B cell (primary cell): ENCODE measurements at regions not wholly inside any gene's neighbourhood (a gene's known extent, or its start where the extent isn't known, plus 50 kb on each side); places are given as distances from the start of the nearest gene placed in this dataset.

Source experiments
- ATAC-seq: fragments of 200-7000 bp; cut with Tn5 transposase; one replicate; pipeline ENCODE4 v1.10.0; 2021; ENCODE audit warnings: low read depth, mild to moderate bottlenecking, moderate number of reproducible peaks, moderate library complexity
- CTCF ChIA-PET: fragments of 350-600 bp; sonication (Branson Sonifier 250); formaldehyde crosslinking; loops from one replicate; lab custom pipeline; 2021; ENCODE audit warnings: antibody characterized with exemption, inconsistent platforms; lab: Charles Lee
- POLR2A ChIA-PET: fragments of 350-600 bp; sonication (Branson Sonifier 250); formaldehyde crosslinking; loops from one replicate; lab custom pipeline; 2021; ENCODE audit warnings: antibody characterized with exemption; lab: Charles Lee
- DNase-seq: peaks from one replicate; pipeline ENCODE4 v3.0.0; 2013
- H2AFZ ChIP-seq: 2 replicates; pipeline ENCODE4 v1.6.1; 2012; ENCODE audit warnings: mild to moderate bottlenecking, low read depth, low read length; ENCODE audit not compliant: insufficient read depth, poor library complexity, severe bottlenecking
- H3K27ac ChIP-seq, 2 donors: 1 replicate in 1 of 2; 2 replicates in 1 of 2; pipeline ENCODE4 v1.5.1; 2012 to 2013; ENCODE audit warnings: low read length in 2 of 2, mild to moderate bottlenecking in 2 of 2, moderate library complexity in 1 of 2
- H3K27me3 ChIP-seq, 4 experiments: fragments of 200-600 bp in 1 of 4; sonication (generic) in 1 of 4; replicated peaks in 1 of 4; 1 replicate in 2 of 4; 2 replicates in 2 of 4; pipeline versions ENCODE4 v1.6.1 to v1.7.0; 2013 to 2016; ENCODE audit warnings: low read length in 3 of 4, mild to moderate bottlenecking in 2 of 4, mixed read lengths in 1 of 4, moderate library complexity in 1 of 4; ENCODE audit not compliant: insufficient read depth in 4 of 4, control insufficient read depth in 3 of 4; ENCODE audit errors: control extremely low read depth in 1 of 4
- H3K36me3 ChIP-seq, 2 experiments: replicated peaks in 1 of 2; 1 replicate in 1 of 2; 2 replicates in 1 of 2; pipeline versions ENCODE4 v1.6.1 to v1.7.1; 2013; ENCODE audit warnings: low read length in 1 of 2; ENCODE audit not compliant: insufficient read depth in 2 of 2, control insufficient read depth in 1 of 2; ENCODE audit errors: control extremely low read depth in 1 of 2, extremely low read depth in 1 of 2
- H3K4me1 ChIP-seq, 2 donors: fragments of 200-600 bp in 1 of 2; sonication (generic) in 1 of 2; 1 replicate in 1 of 2; 2 replicates in 1 of 2; pipeline versions ENCODE4 v1.5.1 to v1.6.1; 2013 to 2017; ENCODE audit warnings: low read length in 2 of 2; ENCODE audit not compliant: control insufficient read depth in 2 of 2, insufficient read depth in 2 of 2
- H3K4me2 ChIP-seq: replicated peaks from 2 replicates; pipeline ENCODE3; 2012; ENCODE audit warnings: mild to moderate bottlenecking, low read depth, low read length; ENCODE audit not compliant: poor library complexity, severe bottlenecking
- H3K4me3 ChIP-seq, 5 experiments: fragments of 200-600 bp in 1 of 5; sonication (generic) in 1 of 5; 1 replicate in 3 of 5; 2 replicates in 2 of 5; pipeline versions ENCODE4 v1.5.1 to v1.7.0; 2011 to 2016; ENCODE audit warnings: low read length in 4 of 5, mild to moderate bottlenecking in 4 of 5, low read depth in 2 of 5, control low read depth in 1 of 5, moderate library complexity in 1 of 5; ENCODE audit not compliant: insufficient read depth in 1 of 5; ENCODE audit errors: control extremely low read depth in 1 of 5, extremely low read depth in 1 of 5
- H3K79me2 ChIP-seq: fragments of 200-600 bp; sonication (generic); one replicate; pipeline ENCODE4 v1.6.0; 2016; ENCODE audit warnings: low read length; ENCODE audit not compliant: control insufficient read depth, insufficient read depth
- H3K9ac ChIP-seq: fragments of 200-600 bp; sonication (generic); 2 replicates; pipeline ENCODE4 v1.6.1; 2017; ENCODE audit warnings: mild to moderate bottlenecking, low read length, moderate library complexity
- H3K9me3 ChIP-seq, 3 donors: one replicate each; pipeline versions ENCODE4 v1.6.1 to v1.7.1; 2013; ENCODE audit warnings: low read length in 2 of 3; ENCODE audit not compliant: control insufficient read depth in 2 of 3, insufficient read depth in 1 of 3; ENCODE audit errors: control extremely low read depth in 1 of 3
- H4K20me1 ChIP-seq: 2 replicates; pipeline ENCODE4 v1.6.0; 2012; ENCODE audit warnings: mild to moderate bottlenecking, low read length; ENCODE audit not compliant: insufficient read depth, control insufficient read depth, poor library complexity, severe bottlenecking
- H3K27ac Mint-ChIP-seq: one replicate; pipeline ENCODE4 v1.8.0; 2021; ENCODE audit warnings: mixed read lengths
- H3K27me3 Mint-ChIP-seq: one replicate; pipeline ENCODE4 v1.8.0; 2021; ENCODE audit warnings: mixed read lengths
- H3K4me1 Mint-ChIP-seq: one replicate; pipeline ENCODE4 v1.8.0; 2021; ENCODE audit warnings: mixed read lengths
- H3K4me3 Mint-ChIP-seq: one replicate; pipeline ENCODE4 v1.8.0; 2021; ENCODE audit warnings: mixed read lengths
- H3K9me3 Mint-ChIP-seq: one replicate; pipeline ENCODE4 v1.8.0; 2022; ENCODE audit warnings: mixed read lengths; ENCODE audit not compliant: insufficient read depth
- EZH2 ChIP-seq: IDR thresholded peaks from 2 replicates; pipeline ENCODE4 v1.6.1; 2012; ENCODE audit warnings: borderline replicate concordance, low read depth, mild to moderate bottlenecking, moderate library complexity, low read length; ENCODE audit not compliant: insufficient read depth, poor library complexity, severe bottlenecking
- WGBS: methylation state at CpG from one replicate; pipeline ENCODE4 v1.1.5; 2013; ENCODE audit warnings: missing lambda C conversion rate; ENCODE audit not compliant: insufficient coverage; 5-methylcytosine and 5-hydroxymethylcytosine counted together
- intact Hi-C: fragments of 100-400 bp; cut with micrococcal nuclease; formaldehyde crosslinking; loops from one replicate; pipeline ENCODE4 v1.10.0; 2022
- TF ChIP-seq, protein P1 (sequence below): fragments of 200-600 bp; IDR thresholded peaks from one replicate; pipeline ENCODE4 v1.8.0; 2022; ENCODE audit warnings: antibody characterized with exemption, mild to moderate bottlenecking

DNA sequence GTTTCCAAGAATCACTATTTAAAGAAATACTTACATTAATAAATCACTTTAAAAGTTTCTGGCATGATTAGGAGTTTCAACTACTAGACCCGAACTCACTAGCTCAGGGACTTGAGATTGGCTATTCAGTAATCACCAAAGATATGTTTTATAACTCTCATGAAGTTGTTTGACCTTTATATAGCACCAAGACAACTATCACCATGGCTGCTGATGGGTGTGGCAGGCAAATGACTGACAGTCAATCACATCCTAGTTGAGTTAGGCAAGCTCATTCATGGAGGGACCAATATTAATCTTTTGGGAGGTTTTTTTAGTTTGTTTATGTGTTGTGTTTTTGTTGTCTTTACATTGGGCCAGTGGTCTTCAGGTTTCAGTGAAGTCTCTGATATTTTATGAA lies 376.3 kb upstream of the C1orf87 start:
- Histone ChIP-seq H4K20me1 (no peaks in the 10 kb centered on the region), H3K36me3 (no peaks in the 10 kb centered on the region), H2AFZ (no peak overlapping the region), H3K27ac (no peak overlapping the region), H3K4me2 (no peak overlapping the region), H3K9ac (no peak overlapping the region), H3K79me2 (no peaks in the 10 kb centered on the region), H3K9me3 (peaks cover 0 to 6% (median 0%) of the 10 kb centered on the region in 3 donors), H3K4me3 (no peak overlapping the region), H3K4me1 (no peaks in the 10 kb centered on the region), H3K27me3 (no peaks in the 10 kb centered on the region)
- Mint-ChIP-seq H3K9me3 (peaks cover 3% of the 10 kb centered on the region), H3K4me1 (no peaks in the 10 kb centered on the region), H3K27me3 (no peaks in the 10 kb centered on the region), H3K27ac (no peak overlapping the region), H3K4me3 (no peak overlapping the region)
- TF ChIP-seq, protein P1, sequence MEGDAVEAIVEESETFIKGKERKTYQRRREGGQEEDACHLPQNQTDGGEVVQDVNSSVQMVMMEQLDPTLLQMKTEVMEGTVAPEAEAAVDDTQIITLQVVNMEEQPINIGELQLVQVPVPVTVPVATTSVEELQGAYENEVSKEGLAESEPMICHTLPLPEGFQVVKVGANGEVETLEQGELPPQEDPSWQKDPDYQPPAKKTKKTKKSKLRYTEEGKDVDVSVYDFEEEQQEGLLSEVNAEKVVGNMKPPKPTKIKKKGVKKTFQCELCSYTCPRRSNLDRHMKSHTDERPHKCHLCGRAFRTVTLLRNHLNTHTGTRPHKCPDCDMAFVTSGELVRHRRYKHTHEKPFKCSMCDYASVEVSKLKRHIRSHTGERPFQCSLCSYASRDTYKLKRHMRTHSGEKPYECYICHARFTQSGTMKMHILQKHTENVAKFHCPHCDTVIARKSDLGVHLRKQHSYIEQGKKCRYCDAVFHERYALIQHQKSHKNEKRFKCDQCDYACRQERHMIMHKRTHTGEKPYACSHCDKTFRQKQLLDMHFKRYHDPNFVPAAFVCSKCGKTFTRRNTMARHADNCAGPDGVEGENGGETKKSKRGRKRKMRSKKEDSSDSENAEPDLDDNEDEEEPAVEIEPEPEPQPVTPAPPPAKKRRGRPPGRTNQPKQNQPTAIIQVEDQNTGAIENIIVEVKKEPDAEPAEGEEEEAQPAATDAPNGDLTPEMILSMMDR = no peak
- TF ChIP-seq EZH2 = no peak
- intact Hi-C loops = no loop called here
- DNase-seq = no peak
- no CpG with 5 or more reads among the region's 1 CpG for WGBS
- ChIA-PET POLR2A (no interaction called here), CTCF (no interaction called here)
- no peak for ATAC-seq

GRCh38 chr1:60448850-60449249 lies 375.3 kb upstream of the C1orf87 start:
- ATAC-seq (no peak), DNase-seq (no peak)
- H3K9ac ChIP-seq = no peak overlapping the region
- no peaks in the 10 kb centered on the region for H3K36me3 ChIP-seq
- CTCF ChIA-PET = no interaction called here
- no peaks in the 10 kb centered on the region for H3K9me3 ChIP-seq
- Mint-ChIP-seq H3K4me3 (no peak overlapping the region), H3K27me3 (no peaks in the 10 kb centered on the region), H3K9me3 (peaks cover 2% of the 10 kb centered on the region), H3K4me1 (no peaks in the 10 kb centered on the region), H3K27ac (no peak overlapping the region)
- H3K27ac ChIP-seq = no peak overlapping the region
- no peaks in the 10 kb centered on the region for H4K20me1 ChIP-seq
- no peak overlapping the region for H3K4me2 ChIP-seq
- TF ChIP-seq, protein P1 = no peak
- TF ChIP-seq EZH2 = no peak
- no peak overlapping the region for H3K4me3 ChIP-seq
- H2AFZ ChIP-seq = no peak overlapping the region
- WGBS = no CpG with 5 or more reads among the region's 1 CpG
- no peaks in the 10 kb centered on the region for H3K4me1 ChIP-seq
- POLR2A ChIA-PET = no interaction called here
- intact Hi-C loops = no loop called here
- no peaks in the 10 kb centered on the region for H3K27me3 ChIP-seq
- H3K79me2 ChIP-seq = no peaks in the 10 kb centered on the region
